Psoas muscle (tissue), 7 donors: ENCODE measurements at regions not wholly inside any gene's neighbourhood (a gene's known extent, or its start where the extent isn't known, plus 50 kb on each side); places are given as distances from the start of the nearest gene placed in this dataset.

Source experiments
- ATAC-seq, 4 donors: fragments of 200-7000 bp; cut with Tn5 transposase; one replicate each; pipeline ENCODE4 v1.9.1; 2020; ENCODE audit warnings: moderate library complexity in 3 of 4, mild to moderate bottlenecking in 2 of 4
- DNase-seq, 2 donors: peaks; one replicate each; pipeline ENCODE4 v3.0.0-alpha.2; 2020
- H3K27ac ChIP-seq: fragments of 200-600 bp; one replicate; pipeline ENCODE4 v1.8.0; 2022
- H3K27me3 ChIP-seq, 3 donors: fragments of 200-600 bp in 1 of 3; one replicate each; pipeline versions ENCODE4 v1.6.1 to v1.8.0; 2013 to 2022; ENCODE audit warnings: low read length in 2 of 3, mild to moderate bottlenecking in 2 of 3, moderate library complexity in 1 of 3; ENCODE audit not compliant: insufficient read depth in 3 of 3
- H3K36me3 ChIP-seq, 2 donors: fragments of 200-600 bp in 1 of 2; one replicate each; pipeline versions ENCODE4 v1.6.1 to v1.8.0; 2013 to 2022; ENCODE audit warnings: low read depth in 1 of 2, mild to moderate bottlenecking in 1 of 2, moderate library complexity in 1 of 2; ENCODE audit not compliant: insufficient read depth in 1 of 2
- H3K4me1 ChIP-seq: fragments of 200-600 bp; one replicate; pipeline ENCODE4 v1.8.0; 2022
- H3K4me3 ChIP-seq: fragments of 200-600 bp; one replicate; pipeline ENCODE4 v1.8.0; 2022; ENCODE audit warnings: mild to moderate bottlenecking
- H3K9me3 ChIP-seq: fragments of 200-600 bp; one replicate; pipeline ENCODE4 v1.8.0; 2022
- CTCF ChIP-seq: fragments of 200-600 bp; IDR thresholded peaks from one replicate; pipeline ENCODE4 v1.8.0; 2022; ENCODE audit warnings: antibody characterized with exemption
- WGBS, 3 donors: extraction: QIAGEN DNeasy Blood & Tissue Kit; methylation state at CpG; one replicate each; pipeline versions ENCODE4 v1.1.6 to v1.1.7; 2013; 5-methylcytosine and 5-hydroxymethylcytosine counted together
- intact Hi-C, 2 donors: fragments of 100-400 bp; cut with DNase I; formaldehyde crosslinking; loops; one replicate each; pipeline versions ENCODE4 v1.11.0 to v1.14.2; 2022
- donor health status: healthy with polysubstance abuse.
- donor health status: DM: no; HTN: no; CAD: no; lungs with moderate emphysema.
- donor health status: Bipolar disorder and iron deficiency.
- donor health status: healthy.
- donor health status: DM: yes; HTN: yes; CAD: no.
- donor health status: DM: no; HTN: no; CAD: no.
- donor health status: DM: yes; HTN: yes; CAD: no.

- no peak for DNase-seq
- no peaks in the 10 kb centered on the region for H3K4me1 ChIP-seq
- no peak overlapping the region for H3K4me3 ChIP-seq
- H3K9me3 ChIP-seq = no peaks in the 10 kb centered on the region
- WGBS, 3 donors = 94 to 98% (median 94%) methylated on average over 18 of the region's 18 CpGs
- TF ChIP-seq CTCF = no peak
- H3K27ac ChIP-seq = no peak overlapping the region
- no peak for ATAC-seq
- intact Hi-C loops = no loop called here
- H3K36me3 ChIP-seq = no peaks in the 10 kb centered on the region
- peaks cover 0 to 5% (median 0%) of the 10 kb centered on the region in 3 donors for H3K27me3 ChIP-seq
Observed at GRCh38 chr21:41075656-41076055, 92.3 kb upstream of the BACE2 start.

- DNase-seq (no peak), ATAC-seq (no peak)
- Histone ChIP-seq H3K27ac (no peak overlapping the region), H3K4me1 (no peaks in the 10 kb centered on the region), H3K4me3 (no peak overlapping the region), H3K36me3 (no peaks in the 10 kb centered on the region), H3K9me3 (no peaks in the 10 kb centered on the region), H3K27me3 (peaks cover 0 to 5% (median 0%) of the 10 kb centered on the region in 3 donors)
- WGBS, 3 donors = 65 to 76% (median 76%) methylated on average over 14 to 16 of the region's 16 CpGs
- intact Hi-C loops = no loop called here
- no peak for TF ChIP-seq CTCF
Observed at GRCh38 chr21:41076064-41076463, 91.9 kb upstream of the BACE2 start.

GRCh38 chr21:41079159-41079558, 88.8 kb upstream of the BACE2 start:
- Histone ChIP-seq H3K27me3 (peaks cover 0 to 5% (median 0%) of the 10 kb centered on the region in 3 donors), H3K4me1 (no peaks in the 10 kb centered on the region), H3K36me3 (no peaks in the 10 kb centered on the region), H3K27ac (no peak overlapping the region), H3K9me3 (no peaks in the 10 kb centered on the region), H3K4me3 (no peak overlapping the region)
- no peak for ATAC-seq
- no peak for TF ChIP-seq CTCF
- intact Hi-C loops = no loop called here
- DNase-seq = no peak
- WGBS, 3 donors = 50 to 86% (median 84%) methylated on average over 1 of the region's 1 CpG

- TF ChIP-seq CTCF = no peak
- DNase-seq (no peak), ATAC-seq (no peak)
- H3K36me3 ChIP-seq = no peaks in the 10 kb centered on the region
- peaks cover 0 to 5% (median 0%) of the 10 kb centered on the region in 3 donors for H3K27me3 ChIP-seq
- WGBS, 3 donors = 82 to 87% (median 82%) methylated on average over 3 of the region's 3 CpGs
- H3K4me1 ChIP-seq = no peaks in the 10 kb centered on the region
- H3K4me3 ChIP-seq = no peak overlapping the region
- intact Hi-C loops = no loop called here
- H3K9me3 ChIP-seq = no peaks in the 10 kb centered on the region
- H3K27ac ChIP-seq = no peak overlapping the region
Observed at GRCh38 chr21:41080485-41081121, 87.4 kb upstream of the BACE2 start.

- H3K27ac ChIP-seq = no peak overlapping the region
- ATAC-seq (no peak), DNase-seq (no peak)
- peaks cover 2 to 8% (median 7%) of the 10 kb centered on the region in 3 donors for H3K27me3 ChIP-seq
- no peak overlapping the region for H3K4me3 ChIP-seq
- no peaks in the 10 kb centered on the region for H3K36me3 ChIP-seq
- no peak for TF ChIP-seq CTCF
- intact Hi-C loops = no loop called here
- H3K9me3 ChIP-seq = no peaks in the 10 kb centered on the region
- 39 to 66% (median 48%) methylated on average over 5 of the region's 5 CpGs for WGBS, 3 donors
- H3K4me1 ChIP-seq = no peaks in the 10 kb centered on the region
Observed at GRCh38 chr21:41086569-41086968, 81.4 kb upstream of the BACE2 start.
